NCI-H1694 treated with DMSO at 0.1 percent for 48 hours (cell line): ENCODE measurements at regions not wholly inside any gene's neighbourhood (a gene's known extent, or its start where the extent isn't known, plus 50 kb on each side); places are given as distances from the start of the nearest gene placed in this dataset.

Experiments
- DNase-seq: peaks from one replicate; lab custom pipeline; 2025; lab: John Stamatoyannopoulos, UW

DNA sequence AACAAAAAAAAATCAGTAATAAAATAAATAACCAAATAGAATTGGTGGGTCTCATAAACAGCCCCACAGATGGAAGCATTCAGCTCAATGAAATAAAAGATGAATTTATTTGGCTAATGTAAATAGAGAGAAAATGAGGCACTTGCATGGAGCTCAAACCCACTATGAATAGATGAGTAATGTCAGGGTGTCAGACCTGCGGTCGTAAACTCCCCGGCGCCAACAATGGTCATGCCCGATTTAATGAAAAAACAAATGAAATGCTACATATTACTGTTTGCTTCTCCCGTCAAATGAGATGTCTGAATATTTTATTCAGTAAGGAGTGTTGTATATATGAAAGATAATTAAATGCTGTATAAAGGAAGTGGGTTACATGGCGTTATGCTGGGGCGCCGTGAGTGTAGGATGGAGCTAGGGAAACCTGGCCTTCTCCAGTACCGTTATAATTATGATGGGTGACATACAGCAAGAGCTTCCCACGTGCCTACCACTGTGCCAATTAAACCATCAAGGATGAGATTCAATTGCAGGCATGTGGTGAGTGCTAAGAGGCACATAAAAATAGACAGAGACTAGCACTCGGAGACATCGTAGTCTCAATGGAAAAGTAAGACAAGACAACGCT is 648.1 kb downstream of the BCL11B start:
- DNase-seq: no peak

DNA sequence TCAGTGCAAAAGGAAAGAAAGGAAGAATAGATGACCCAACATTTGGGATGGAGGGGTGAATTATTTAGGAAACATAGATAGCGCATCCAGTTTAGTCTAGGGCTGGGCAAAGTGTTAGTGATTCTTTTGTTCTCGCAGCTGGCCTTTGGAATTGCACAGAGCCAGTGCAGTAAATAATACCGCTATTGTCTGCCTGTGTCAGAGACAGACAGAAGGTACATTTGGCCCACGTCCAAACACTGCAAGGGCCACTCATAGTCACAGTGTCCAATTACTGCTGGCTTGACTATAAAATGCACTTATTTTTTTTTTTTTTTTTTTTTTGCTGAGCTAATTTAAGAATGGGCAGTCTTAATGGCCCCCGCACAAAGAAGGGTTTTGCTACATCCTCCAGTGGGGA is 638.6 kb downstream of the BCL11B start:
- no peak for DNase-seq

DNA sequence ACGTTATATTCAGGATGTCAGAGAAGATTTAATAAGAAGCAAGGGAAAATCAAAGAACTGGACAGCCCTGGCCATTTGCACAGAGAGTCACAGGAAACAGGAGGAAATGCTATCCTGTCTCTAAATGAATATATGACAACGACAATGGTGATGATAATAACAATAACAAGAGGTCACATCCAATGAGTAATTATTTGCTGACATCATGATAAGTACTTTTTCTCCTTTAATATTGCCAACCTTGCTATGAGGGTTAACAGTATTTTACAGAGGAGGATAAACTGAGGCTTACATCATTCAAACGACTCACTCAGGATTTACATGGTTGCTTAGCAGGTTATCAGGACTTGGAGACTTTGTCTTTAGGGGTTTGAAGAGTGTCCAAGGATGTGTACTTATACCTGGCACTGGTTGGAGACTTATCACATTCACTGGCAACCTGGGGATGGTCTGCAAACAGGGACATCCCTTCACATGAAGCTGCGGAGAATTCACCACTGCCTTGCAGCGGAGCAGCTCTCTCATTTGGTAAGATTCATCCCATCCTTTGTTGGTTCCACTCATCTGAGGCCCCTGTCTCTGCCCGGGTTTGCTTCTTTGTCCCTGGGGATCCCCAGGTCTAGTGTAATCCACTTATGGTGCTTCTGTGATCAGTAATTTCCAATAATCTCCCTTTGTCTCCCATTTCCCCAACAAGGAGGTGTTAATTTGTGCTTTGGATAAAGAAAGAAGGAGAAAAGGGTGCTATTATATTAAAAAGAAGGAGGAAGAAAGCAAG is 637.8 kb downstream of the BCL11B start:
- no peak for DNase-seq

DNA sequence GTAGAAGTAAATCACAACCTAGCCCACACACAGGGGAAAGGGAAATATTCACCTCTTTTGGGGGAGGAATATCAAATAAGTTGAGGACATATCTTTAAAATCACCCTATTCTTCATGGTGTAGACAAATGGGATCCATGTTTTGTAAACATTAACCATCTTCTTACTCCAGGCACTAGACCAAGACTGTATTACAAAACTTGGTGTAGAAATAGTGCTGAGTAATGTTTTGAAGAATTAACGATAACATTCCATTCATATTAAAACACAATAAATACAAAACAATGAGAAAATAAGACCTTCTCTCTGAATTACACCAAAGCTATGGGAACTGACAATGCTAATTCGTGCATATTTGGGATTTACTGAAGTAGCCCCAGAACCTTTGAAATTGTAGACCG is 633.6 kb downstream of the BCL11B start:
- no peak for DNase-seq

DNA sequence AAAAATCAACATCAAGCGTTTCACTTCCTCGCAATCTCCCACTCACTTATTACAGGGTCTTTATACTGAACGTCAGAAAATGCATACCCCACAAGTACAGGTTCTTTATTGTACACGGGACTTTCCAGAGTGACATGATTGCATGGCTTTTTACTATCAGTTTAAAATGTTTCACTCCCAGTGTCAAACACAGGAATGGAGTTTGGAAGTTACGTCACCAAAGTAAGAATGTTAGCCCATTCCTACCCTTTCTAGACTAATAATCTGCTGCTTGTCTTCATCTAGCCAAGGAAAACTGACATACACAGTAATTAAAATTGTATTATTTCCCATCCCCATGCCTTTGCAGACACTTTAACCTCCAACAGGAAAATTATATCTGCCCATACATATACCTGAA is 624.2 kb downstream of the BCL11B start:
- DNase-seq: no peak

DNA sequence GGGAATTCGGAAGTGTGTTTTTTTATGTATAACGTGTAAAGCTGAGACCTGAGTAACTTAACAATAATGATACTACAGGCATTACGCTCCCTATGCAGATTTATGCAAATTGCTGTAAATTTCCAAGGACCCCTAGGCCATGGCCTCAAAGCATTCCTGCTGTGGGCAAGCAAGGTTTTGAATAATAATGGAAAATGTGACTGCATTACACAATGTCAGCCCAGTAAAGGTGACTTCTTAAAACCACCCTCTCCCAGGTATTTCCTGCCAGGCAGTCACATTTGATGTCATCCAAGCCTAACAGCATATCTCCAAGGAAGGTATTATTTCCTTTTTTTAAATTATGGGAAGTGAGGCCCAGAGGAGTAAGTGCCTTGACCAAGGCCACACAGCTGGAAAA is 621.0 kb downstream of the BCL11B start:
- DNase-seq: no peak

DNA sequence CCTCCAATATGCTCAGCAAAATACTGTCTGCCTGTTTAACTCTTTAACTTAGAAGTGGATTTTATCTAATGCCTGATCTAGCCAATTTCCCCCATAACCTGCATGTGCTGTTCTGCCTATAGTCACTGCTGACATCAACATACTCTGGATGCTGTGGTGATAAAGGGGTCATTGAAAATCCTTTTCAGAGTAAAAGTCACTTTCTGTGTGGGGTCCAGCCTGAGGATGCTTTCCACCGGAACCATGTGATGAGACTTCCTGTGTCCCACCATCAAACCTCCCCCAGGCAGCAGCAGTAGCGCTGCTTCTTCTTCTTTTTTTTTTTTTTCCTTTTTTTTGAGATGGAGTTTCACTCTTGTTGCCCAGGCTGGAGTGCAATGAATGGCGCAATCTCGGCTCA is 607.0 kb downstream of the BCL11B start:
- no peak for DNase-seq

DNA sequence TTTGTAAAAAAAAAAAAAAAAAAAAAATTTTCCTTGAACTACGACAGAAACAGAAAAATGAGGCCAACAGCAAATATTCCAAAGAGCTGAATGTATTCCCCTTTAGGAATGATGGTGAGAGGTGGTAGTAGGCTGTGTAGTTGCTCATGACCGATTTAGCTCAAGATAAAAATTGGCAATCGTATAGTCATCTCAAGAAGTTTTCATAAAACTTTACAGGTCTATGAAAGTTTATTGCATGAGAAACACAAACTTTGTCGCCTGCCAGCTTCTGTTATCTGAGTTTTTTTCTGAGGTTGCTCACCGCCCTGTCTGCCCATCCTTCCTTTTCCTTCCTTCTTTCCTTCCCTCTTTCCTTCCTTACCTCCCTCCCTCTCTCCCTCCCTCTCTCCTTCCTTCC is 605.5 kb downstream of the BCL11B start:
- DNase-seq: no peak

DNA sequence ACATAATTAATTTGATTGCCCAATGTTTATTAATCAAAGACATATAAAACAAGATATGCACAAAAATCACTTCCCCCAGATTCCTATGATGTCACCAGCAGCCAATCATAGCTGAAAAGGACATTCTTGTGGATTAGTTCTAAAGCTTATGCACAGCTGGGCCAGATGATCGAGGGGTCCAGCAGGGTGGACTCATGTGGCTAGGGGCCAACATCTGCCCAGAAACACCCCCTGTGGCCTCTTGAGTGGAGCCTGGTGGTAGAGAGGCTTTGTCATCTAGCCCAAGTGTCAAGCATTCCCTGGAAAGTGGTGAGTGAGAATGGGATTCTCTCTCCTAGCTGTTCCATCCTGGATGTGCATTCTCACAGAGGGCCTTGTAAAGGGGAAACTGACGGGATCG is 590.0 kb downstream of the BCL11B start:
- no peak for DNase-seq

DNA sequence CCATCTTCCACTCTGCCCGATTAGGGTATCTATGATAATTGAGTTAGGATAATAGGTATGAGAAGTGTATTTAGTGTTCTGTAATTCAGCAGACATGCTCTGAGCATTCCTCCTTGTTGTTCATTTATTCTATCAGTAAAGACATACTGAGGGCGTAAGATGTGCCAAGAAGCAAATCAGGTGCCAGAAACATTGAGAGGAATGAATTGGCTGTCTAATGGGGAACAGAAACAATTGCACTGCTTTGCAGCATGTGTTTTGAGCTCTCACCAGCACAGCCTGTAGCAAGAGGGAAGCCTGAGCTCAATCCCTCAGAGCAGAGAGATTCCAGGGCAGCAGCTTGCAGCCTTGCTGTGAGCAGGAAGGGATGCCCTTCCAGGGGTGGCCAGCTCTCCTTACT is 589.3 kb downstream of the BCL11B start:
- no peak for DNase-seq

DNA sequence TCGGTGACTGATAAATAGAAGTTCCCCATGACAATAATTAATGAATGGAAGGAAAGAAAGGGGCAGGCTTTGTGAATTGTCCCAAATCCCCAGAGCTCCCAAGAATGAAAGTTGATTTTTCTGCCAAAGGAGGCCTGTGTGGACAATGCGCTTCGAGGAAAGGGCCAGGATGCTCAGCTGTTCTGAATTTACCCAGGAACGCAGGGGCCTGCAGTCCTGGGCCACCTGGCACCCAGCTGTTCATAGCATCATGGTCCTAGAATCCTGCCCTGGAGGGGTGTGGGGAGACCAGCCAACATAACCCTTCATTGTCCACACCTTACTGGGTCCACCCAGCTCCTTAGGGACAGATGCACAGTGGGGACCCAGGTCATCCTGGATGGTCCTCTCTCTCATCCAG is 587.5 kb downstream of the BCL11B start:
- no peak for DNase-seq

DNA sequence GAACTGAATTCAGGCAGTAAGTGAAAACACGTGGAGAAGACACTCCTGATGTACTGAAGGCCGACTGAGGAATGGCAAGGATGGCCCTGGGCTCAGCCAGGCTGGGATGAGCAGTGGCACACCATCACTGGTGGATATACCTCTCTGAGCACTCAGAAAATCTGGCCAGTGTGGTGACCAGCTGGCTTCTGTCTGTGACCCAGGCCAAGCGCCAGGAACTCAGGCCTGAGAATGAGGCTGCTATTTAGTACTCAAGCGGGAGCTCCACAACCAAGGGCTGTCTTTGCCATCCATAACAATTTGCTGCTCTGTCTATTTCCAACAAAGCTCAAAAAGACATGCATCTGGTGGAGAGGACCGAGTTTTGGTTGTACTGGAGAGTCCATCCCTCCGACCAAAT is 586.3 kb downstream of the BCL11B start:
- no peak for DNase-seq

DNA sequence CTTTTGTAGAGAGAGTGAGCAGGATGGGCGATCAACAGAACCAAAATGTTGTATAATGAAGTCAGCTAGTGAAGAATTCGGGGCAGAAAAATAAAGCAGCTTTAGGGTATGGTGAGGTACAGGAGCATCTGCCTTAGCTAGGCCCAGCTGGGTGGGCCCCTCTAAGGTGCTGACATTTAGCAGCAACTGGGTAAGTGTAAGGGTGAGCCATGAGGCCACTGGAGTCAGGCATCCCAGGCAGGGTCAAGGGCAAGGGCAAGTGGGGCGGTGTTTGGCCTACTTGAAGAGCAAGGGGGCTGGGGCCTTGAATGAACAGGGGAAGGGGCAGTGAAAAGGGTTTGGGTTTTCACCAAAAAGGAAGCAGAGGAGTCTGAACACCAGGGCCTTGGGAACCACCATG is 583.6 kb downstream of the BCL11B start:
- DNase-seq: no peak

DNA sequence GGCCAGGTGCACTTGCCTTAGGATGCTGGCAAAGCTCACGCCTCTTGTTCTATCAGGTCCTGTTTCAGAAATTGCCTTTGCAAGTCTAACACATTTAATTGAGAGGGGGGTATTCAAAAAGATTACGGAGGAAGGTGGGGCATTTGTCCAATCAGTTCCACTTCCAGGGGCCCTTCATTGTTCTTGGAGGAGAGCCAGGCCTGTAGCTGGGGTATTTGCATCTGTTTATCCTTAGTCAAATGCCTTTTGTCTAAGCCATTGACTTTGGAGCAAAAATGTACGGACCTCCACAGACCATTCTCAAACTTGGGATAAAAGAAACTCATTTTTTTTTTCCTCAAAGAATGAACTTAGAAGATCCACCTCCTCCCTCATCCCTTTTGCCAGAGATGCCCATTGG is 582.0 kb downstream of the BCL11B start:
- no peak for DNase-seq

DNA sequence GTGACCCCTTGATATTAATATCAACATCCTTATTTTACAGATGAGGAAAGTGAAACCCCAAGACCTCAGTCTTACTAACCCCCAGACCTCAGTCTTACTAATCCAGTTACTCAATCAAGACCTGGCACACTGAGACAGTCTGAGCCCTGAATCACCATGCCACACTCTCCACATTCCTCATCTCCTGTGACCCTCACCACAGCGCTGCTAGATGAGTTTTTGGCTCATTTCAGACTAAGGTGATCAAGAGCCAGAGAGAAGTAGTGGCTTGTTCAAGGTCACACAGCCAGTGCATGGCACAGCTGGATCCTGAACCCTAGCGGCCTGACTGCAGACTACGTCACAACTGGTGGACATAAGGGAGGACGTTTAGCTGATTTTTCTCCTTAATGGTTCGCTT is 579.2 kb downstream of the BCL11B start:
- no peak for DNase-seq

DNA sequence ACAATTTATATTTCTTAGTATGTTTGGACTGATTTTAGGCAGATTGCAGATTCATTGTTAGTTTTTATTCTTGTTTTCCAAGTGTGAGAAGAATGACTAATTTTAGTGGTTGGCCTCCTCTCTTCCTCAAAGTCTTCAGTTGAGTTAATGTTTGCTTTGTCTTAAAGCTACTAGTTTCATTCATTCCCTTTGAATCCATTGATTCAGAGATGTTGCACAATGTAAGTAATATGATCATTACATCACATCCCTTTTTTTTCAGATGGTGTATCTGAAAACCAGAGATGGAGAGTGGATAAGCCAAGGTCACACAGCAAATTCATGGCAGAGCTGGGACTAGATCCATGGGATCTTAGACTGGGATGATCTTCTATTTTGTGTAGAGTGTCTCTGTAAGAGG is 577.5 kb downstream of the BCL11B start:
- DNase-seq: no peak

DNA sequence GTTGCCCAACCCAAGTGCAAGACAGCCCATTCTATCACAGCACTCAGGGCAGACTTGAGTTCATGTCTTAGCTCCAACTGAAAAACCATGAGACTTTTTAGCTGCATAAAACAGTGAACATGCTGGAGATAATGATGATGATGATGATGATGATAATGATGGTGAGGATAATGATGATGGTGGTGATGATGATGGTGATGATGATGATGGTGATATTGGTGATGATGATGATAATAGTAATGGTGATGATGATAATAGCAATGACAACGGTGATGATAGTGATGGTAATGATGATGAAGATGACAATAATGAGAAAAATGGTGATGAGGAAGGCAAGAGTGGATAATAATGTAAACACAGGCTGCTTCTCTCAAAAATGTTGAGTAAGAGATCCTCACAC is 576.2 kb downstream of the BCL11B start:
- DNase-seq: no peak

DNA sequence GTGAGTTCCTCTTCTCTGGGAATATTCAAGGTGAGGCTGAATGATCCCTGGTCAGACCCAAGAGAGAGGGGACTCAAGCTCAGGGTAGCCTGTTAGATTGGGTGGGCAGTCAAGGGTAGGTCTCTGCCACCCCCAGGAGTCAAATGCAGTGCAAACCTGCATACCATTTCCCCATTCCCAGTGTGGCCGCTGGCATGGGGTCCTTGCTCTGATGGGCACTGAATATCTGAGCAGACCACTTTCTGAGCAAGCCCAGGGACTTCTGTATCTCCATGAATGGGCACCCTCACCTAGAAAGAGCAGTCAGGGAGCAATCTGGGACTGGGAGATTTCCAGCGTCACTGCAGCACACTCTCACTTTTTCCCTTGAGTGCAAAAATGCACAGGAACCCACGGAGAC is 573.7 kb downstream of the BCL11B start:
- no peak for DNase-seq

DNA sequence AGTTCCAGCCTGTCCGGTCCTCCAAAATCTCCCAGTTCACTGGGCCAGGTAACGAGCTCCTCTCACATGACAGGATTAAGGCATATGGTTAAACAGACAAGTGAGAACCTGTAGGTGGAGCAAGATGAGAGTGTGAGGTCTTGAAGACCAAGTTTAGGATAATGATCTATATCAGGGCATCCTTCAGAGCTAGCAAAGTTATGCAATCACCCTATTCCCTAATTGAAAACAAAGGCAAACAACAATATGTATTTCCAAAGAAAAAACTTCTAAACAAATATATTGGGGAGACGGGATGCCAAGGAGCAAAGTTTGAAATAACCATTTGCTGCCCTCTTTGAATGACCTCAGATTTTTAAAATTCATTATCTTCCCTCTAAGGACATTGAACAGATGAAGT is 571.2 kb downstream of the BCL11B start:
- DNase-seq: no peak

DNA sequence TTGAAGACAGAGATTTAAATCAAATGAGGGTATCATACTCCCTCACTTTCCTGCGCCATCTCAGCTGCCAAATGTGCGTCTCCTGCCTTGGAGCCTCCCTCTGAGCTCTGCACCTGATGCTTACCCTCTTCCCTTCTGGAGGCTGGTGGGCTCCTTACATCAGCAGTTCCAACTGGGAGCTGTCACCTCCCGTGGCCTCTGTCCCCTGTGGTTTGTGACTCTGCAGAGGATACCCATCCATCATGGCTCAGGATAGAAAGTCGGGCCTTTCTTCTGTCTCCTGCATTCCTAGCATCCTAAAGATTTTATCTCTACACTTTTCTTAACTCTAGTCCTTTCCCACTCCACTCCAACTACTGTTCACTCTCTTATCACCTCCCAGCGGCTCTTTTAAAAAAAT is 570.6 kb downstream of the BCL11B start:
- DNase-seq: no peak

DNA sequence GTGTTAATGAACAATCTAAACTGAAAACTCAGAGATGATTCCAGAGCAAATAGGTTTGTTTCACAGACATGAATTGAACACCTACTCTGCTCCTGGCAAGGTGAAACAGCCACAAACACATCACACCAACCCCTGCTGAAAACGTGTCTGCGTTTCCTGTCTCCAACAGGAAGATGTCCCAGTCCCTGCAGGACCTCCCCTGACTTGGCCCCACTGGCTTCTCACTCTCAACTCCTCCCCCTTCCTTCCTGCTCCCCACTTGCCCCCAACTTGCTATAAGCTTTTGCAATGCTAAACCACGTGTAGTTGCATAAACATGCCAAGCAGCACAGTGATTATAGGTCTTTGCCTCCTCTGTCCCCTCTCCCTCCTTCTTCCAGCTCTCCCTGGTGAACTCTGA is 567.6 kb downstream of the BCL11B start:
- DNase-seq: no peak

DNA sequence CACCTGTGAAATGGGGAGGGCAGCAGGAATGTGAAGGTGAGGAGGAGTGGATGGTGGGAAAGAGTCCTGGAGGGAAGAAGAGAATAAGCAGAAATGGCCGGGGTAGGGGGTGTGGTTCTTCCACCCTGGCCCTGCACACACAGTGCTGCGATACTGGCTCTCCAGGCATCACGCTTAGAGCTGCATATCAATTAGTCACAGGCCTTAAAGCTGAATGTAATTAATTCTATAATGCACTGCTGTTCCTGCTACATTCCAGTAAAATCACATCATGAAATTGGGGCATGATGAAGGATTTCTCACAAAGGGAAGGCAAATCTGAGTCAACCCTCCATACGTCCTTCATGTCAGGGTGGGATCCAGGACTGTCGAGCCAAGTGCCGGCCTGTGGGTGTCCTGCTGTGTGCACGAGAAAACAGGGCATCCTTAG is 566.1 kb downstream of the BCL11B start:
- DNase-seq: no peak

DNA sequence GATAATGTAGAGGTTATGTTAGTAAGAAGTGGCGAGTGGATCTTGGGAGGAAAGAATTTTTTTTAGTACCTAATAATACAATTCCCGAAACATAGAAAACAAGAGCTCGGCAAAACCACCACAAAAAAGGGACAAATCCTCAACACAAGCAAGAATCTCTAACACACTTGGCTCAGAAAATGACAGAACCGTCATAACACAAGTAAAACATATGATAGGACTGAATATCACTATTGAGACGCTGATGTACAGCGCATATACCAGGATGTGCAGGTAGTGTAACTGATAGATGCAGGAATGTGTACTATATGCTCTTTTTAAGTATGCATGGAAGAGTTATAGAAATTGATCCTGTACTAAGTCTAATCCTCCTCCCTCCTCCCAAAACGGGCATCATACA is 564.5 kb downstream of the BCL11B start:
- DNase-seq: no peak

DNA sequence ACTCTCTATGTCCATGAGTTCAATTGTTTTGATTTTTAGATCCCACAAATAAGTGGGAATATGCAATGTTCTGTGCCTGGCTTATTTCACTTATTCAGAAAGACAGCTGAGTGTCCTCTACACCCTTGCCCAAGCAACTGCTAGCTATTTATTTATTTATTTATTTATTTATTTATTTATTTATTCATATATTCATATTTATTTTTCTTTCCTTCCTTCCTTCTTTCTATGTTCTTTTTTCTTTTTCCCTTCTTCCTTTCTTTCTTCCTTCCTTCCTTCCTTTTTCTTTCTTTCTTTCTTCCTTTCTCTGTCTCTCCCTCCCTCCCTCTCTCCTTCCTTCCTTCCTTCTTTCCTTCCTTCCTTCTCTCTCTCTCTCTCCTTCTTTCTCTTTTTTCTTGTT is 563.4 kb downstream of the BCL11B start:
- no peak for DNase-seq
